Activated naive CD4-positive, alpha-beta T cell treated with anti-CD3 and anti-CD28 coated beads for 36 hours (primary cell): ENCODE measurements at regions not wholly inside any gene's neighbourhood (a gene's known extent, or its start where the extent isn't known, plus 50 kb on each side); places are given as distances from the start of the nearest gene placed in this dataset.

Source experiments
- CTCF ChIA-PET: fragments of 350-600 bp; sonication (Branson Sonifier 250); formaldehyde crosslinking; loops from one replicate; lab custom pipeline; 2021; ENCODE audit warnings: antibody characterized with exemption; lab: Charles Lee
- DNase-seq: peaks from one replicate; pipeline ENCODE4 v3.0.0-alpha.2; 2020
- H3K27ac Mint-ChIP-seq: one replicate; pipeline ENCODE4 v1.8.0; 2021; ENCODE audit warnings: mild to moderate bottlenecking, mixed read lengths
- H3K27me3 Mint-ChIP-seq: one replicate; pipeline ENCODE4 v1.8.0; 2021; ENCODE audit warnings: low read depth, mixed read lengths
- H3K36me3 Mint-ChIP-seq: one replicate; pipeline ENCODE4 v1.8.0; 2021; ENCODE audit warnings: low read depth, mixed read lengths
- H3K4me1 Mint-ChIP-seq: one replicate; pipeline ENCODE4 v1.8.0; 2021; ENCODE audit warnings: low read depth, mixed read lengths
- H3K4me3 Mint-ChIP-seq: one replicate; pipeline ENCODE4 v1.8.0; 2021; ENCODE audit warnings: mild to moderate bottlenecking, moderate library complexity, mixed read lengths
- H3K9me3 Mint-ChIP-seq: one replicate; pipeline ENCODE4 v1.8.0; 2021; ENCODE audit warnings: mixed read lengths
- intact Hi-C: fragments of 100-400 bp; cut with micrococcal nuclease; formaldehyde crosslinking; loops from one replicate; pipeline ENCODE4 v1.15.1; 2023

- no peak overlapping the region for H3K27ac Mint-ChIP-seq
- intact Hi-C loops: loop anchor here (2.0 to 5.0 kb wide), 3 partner anchors 29 to 223 kb away; no protein-coding TSS in a partner anchor
- no peaks in the 10 kb centered on the region for H3K9me3 Mint-ChIP-seq
- no peak for DNase-seq
- CTCF ChIA-PET: interaction anchor here (1.0 kb wide), 1 partner anchor 65 kb away, joined by 3 read pairs; no protein-coding TSS in a partner anchor
- no peaks in the 10 kb centered on the region for H3K27me3 Mint-ChIP-seq
- no peaks in the 10 kb centered on the region for H3K36me3 Mint-ChIP-seq
- no peak overlapping the region for H3K4me3 Mint-ChIP-seq
- H3K4me1 Mint-ChIP-seq: peaks cover 29% of the 10 kb centered on the region
Measured at GRCh38 chr3:102159810-102160451, 274.9 kb upstream of the ZPLD1 start.

GRCh38 chr3:102161384-102162006 is 273.3 kb upstream of the ZPLD1 start:
- no peak for DNase-seq
- H3K4me3 Mint-ChIP-seq: no peak overlapping the region
- no peaks in the 10 kb centered on the region for H3K27me3 Mint-ChIP-seq
- H3K9me3 Mint-ChIP-seq: no peaks in the 10 kb centered on the region
- peak overlapping the region; percentile 61 for H3K27ac Mint-ChIP-seq
- no peaks in the 10 kb centered on the region for H3K36me3 Mint-ChIP-seq
- CTCF ChIA-PET: no interaction called here
- intact Hi-C loops: loop anchor here (2.0 to 5.0 kb wide), 4 partner anchors 17 to 225 kb away; no protein-coding TSS in a partner anchor
- H3K4me1 Mint-ChIP-seq: peaks cover 27% of the 10 kb centered on the region

GRCh38 chr3:102162251-102162650 is 272.6 kb upstream of the ZPLD1 start:
- Mint-ChIP-seq H3K4me3 (no peak overlapping the region), H3K27ac (peak overlapping the region; percentile 32), H3K4me1 (peaks cover 23% of the 10 kb centered on the region), H3K36me3 (no peaks in the 10 kb centered on the region), H3K27me3 (no peaks in the 10 kb centered on the region), H3K9me3 (no peaks in the 10 kb centered on the region)
- intact Hi-C loops: loop anchor here (2.0 to 5.0 kb wide), 3 partner anchors 17 to 69 kb away; no protein-coding TSS in a partner anchor
- CTCF ChIA-PET: no interaction called here
- DNase-seq: no peak

- intact Hi-C loops: loop anchor here (2.0 to 5.0 kb wide), 3 partner anchors 16 to 70 kb away; no protein-coding TSS in a partner anchor
- Mint-ChIP-seq H3K9me3 (no peaks in the 10 kb centered on the region), H3K36me3 (no peaks in the 10 kb centered on the region), H3K4me1 (peaks cover 25% of the 10 kb centered on the region), H3K27me3 (no peaks in the 10 kb centered on the region), H3K4me3 (no peak overlapping the region), H3K27ac (peak overlapping the region; percentile 6)
- CTCF ChIA-PET: interaction anchor here (0.7 kb wide), 1 partner anchor 60 kb away, joined by 3 read pairs; no protein-coding TSS in a partner anchor
- peak; percentile 31 for DNase-seq
Measured at GRCh38 chr3:102163039-102163817, 271.6 kb upstream of the ZPLD1 start.

- H3K27me3 Mint-ChIP-seq: no peaks in the 10 kb centered on the region
Measured at GRCh38 chr3:102163818-102164154, 271.0 kb upstream of the ZPLD1 start.

GRCh38 chr3:102165367-102165766 is 269.4 kb upstream of the ZPLD1 start:
- no peak for DNase-seq
- Mint-ChIP-seq H3K4me3 (no peak overlapping the region), H3K9me3 (peaks cover 1% of the 10 kb centered on the region), H3K36me3 (no peaks in the 10 kb centered on the region), H3K27me3 (no peaks in the 10 kb centered on the region), H3K27ac (no peak overlapping the region), H3K4me1 (peaks cover 22% of the 10 kb centered on the region)
- CTCF ChIA-PET: interaction anchor here (0.6 to 0.8 kb wide), 3 partner anchors 11 to 164 kb away, joined by 3 to 9 read pairs (median 3); no protein-coding TSS in a partner anchor
- intact Hi-C loops: no loop called here

More at GRCh38 chr3:102163818-102164154, 271.0 kb upstream of the ZPLD1 start:
- Mint-ChIP-seq H3K4me3 (no peak overlapping the region), H3K27ac (no peak overlapping the region), H3K4me1 (peaks cover 25% of the 10 kb centered on the region), H3K36me3 (no peaks in the 10 kb centered on the region), H3K9me3 (peaks cover 1% of the 10 kb centered on the region)
- CTCF ChIA-PET: no interaction called here
- DNase-seq: no peak
- intact Hi-C loops: loop anchor here (2.0 to 5.0 kb wide), 3 partner anchors 15 to 71 kb away; no protein-coding TSS in a partner anchor

- Mint-ChIP-seq H3K27me3 (no peaks in the 10 kb centered on the region), H3K27ac (no peak overlapping the region), H3K4me1 (peaks cover 2% of the 10 kb centered on the region), H3K9me3 (peaks cover 1% of the 10 kb centered on the region), H3K4me3 (no peak overlapping the region), H3K36me3 (no peaks in the 10 kb centered on the region)
- CTCF ChIA-PET: interaction anchor here (1.1 kb wide), 1 partner anchor 21 kb away, joined by 3 read pairs; no protein-coding TSS in a partner anchor
- no peak for DNase-seq
- intact Hi-C loops: no loop called here
Measured at GRCh38 chr3:102169915-102170479, 264.8 kb upstream of the ZPLD1 start.

GRCh38 chr3:102170545-102170944 is 264.3 kb upstream of the ZPLD1 start:
- CTCF ChIA-PET: no interaction called here
- H3K9me3 Mint-ChIP-seq: peaks cover 1% of the 10 kb centered on the region
- no peaks in the 10 kb centered on the region for H3K36me3 Mint-ChIP-seq
- no peak for DNase-seq
- H3K4me3 Mint-ChIP-seq: no peak overlapping the region
- H3K27me3 Mint-ChIP-seq: no peaks in the 10 kb centered on the region
- intact Hi-C loops: no loop called here
- H3K4me1 Mint-ChIP-seq: peaks cover 2% of the 10 kb centered on the region
- no peak overlapping the region for H3K27ac Mint-ChIP-seq

GRCh38 chr3:102174312-102174712 is 260.5 kb upstream of the ZPLD1 start:
- CTCF ChIA-PET: no interaction called here
- H3K27me3 Mint-ChIP-seq: no peaks in the 10 kb centered on the region
- intact Hi-C loops: no loop called here
- peaks cover 3% of the 10 kb centered on the region for H3K4me1 Mint-ChIP-seq
- DNase-seq: no peak
- no peaks in the 10 kb centered on the region for H3K9me3 Mint-ChIP-seq
- H3K27ac Mint-ChIP-seq: no peak overlapping the region
- H3K4me3 Mint-ChIP-seq: no peak overlapping the region
- H3K36me3 Mint-ChIP-seq: no peaks in the 10 kb centered on the region

GRCh38 chr3:102174832-102175374 is 259.9 kb upstream of the ZPLD1 start:
- no peaks in the 10 kb centered on the region for H3K27me3 Mint-ChIP-seq
- DNase-seq: no peak
- no peak overlapping the region for H3K27ac Mint-ChIP-seq
- CTCF ChIA-PET: no interaction called here
- no peaks in the 10 kb centered on the region for H3K9me3 Mint-ChIP-seq
- intact Hi-C loops: no loop called here
- H3K4me1 Mint-ChIP-seq: peaks cover 6% of the 10 kb centered on the region
- H3K4me3 Mint-ChIP-seq: no peak overlapping the region
- no peaks in the 10 kb centered on the region for H3K36me3 Mint-ChIP-seq

GRCh38 chr3:102176333-102177050 is 258.3 kb upstream of the ZPLD1 start:
- no peaks in the 10 kb centered on the region for H3K9me3 Mint-ChIP-seq
- H3K36me3 Mint-ChIP-seq: no peaks in the 10 kb centered on the region
- DNase-seq: no peak

More at GRCh38 chr3:102176333-102177050, 258.3 kb upstream of the ZPLD1 start:
- H3K27ac Mint-ChIP-seq: no peak overlapping the region
- H3K4me3 Mint-ChIP-seq: no peak overlapping the region
- intact Hi-C loops: no loop called here
- peaks cover 6% of the 10 kb centered on the region for H3K4me1 Mint-ChIP-seq
- H3K27me3 Mint-ChIP-seq: no peaks in the 10 kb centered on the region
- CTCF ChIA-PET: interaction anchor here (0.8 to 1.6 kb wide), 3 partner anchors 11 to 63 kb away, joined by 3 to 9 read pairs (median 6); no protein-coding TSS in a partner anchor
